ENCODE measurements at regions not wholly inside any gene's neighbourhood (a gene's known extent, or its start where the extent isn't known, plus 50 kb on each side); places are given as distances from the start of the nearest gene placed in this dataset.

- DNase-seq (ENCODE audit: low spot score): no peak
Measured at GRCh38 chr15:79185199-79185598, 94.6 kb upstream of the RASGRF1 start.

GRCh38 chr15:79184465-79184892 is 93.9 kb upstream of the RASGRF1 start:
- DNase-seq (ENCODE audit: low spot score): peak; percentile 33

DNA sequence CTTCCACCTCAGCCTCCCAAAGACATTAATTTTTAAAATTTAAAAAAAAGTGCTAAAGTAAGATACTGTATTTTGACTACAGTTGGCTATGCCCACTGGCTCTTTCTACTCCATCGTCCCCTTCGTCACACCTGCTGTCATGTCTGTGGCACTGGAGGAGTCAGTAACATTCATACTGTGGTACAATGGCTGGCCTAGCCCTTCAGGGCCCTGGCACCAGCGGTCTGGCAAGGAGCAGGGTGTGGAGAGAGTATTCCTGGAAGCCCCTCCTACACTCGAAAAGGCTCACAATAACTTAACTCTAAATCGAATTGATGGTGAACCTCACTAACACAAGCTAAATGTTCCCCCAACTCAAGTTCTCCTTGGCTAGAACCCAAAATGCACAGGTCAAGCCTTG is 89.7 kb upstream of the RASGRF1 start:
- no peak for DNase-seq (ENCODE audit: low spot score)

DNA sequence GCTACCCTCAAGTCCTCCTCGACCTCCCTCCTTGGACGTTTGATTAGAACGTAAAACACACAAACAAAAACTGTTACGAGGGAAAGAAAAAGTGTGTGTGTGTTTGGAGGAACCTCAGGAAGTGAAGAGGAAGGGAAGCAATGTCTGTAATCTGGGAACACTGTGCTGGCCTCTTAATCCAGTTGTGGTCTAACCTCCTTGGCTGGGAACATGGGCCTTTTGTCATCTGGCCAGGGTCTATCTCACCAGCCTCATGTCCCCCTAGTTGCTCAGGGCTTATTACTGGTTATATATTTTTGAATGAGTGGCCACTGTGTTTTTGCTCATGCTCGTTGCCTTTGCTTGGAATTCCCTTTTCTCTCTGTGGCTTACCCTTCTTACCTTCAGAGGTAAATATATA is 89.0 kb upstream of the RASGRF1 start:
- no peak for DNase-seq (ENCODE audit: low spot score)

- DNase-seq (ENCODE audit: low spot score): no peak
Measured at GRCh38 chr15:79179108-79179561, 88.6 kb upstream of the RASGRF1 start.

DNA sequence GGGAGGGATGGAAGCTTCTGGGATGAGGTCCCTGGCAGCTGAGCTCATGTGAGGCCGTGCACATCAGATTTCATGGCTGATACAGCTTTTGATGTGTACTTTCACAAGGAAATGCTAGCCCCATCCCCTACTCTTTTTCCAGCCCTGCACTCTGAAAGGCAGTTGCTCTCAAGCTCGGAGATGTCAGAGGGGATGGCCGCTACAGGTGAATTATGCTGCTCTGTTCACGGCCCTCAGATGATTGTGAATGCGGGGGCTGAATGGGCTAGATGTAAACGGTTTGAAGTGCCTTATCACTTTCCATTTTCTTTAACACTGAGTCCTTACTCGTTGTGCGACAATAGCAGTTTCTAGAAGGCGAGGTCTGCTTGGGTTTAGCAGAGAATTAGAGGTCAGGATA is 88.0 kb upstream of the RASGRF1 start:
- DNase-seq (ENCODE audit: low spot score): no peak

GRCh38 chr15:79176151-79176550 is 85.6 kb upstream of the RASGRF1 start:
- no peak for DNase-seq (ENCODE audit: low spot score)

GRCh38 chr15:79172801-79173460 is 82.4 kb upstream of the RASGRF1 start:
- no peak for DNase-seq (ENCODE audit: low spot score)

DNA sequence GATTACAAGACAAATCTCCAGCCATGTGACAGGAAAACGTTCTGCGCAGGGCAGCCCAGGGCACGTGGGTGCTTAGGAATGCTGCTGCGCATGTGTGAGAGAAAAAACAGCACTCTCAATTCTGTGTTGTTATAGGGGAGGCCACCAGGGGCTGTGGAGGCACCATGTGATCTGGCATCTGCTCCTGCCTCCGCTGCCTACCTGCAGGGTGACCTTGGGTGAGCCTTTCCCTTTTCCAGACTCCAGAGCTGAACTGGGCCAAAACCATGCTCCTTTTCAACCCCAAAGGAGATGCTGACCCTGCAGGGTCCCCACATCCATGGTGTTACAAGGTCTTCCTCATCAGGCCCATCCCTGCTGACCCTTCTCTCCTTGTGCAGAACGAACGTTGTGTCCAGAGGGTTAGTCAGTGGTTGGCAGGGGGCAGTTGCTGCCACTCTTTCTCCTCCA is 81.5 kb upstream of the RASGRF1 start:
- DNase-seq (ENCODE audit: low spot score): no peak

DNA sequence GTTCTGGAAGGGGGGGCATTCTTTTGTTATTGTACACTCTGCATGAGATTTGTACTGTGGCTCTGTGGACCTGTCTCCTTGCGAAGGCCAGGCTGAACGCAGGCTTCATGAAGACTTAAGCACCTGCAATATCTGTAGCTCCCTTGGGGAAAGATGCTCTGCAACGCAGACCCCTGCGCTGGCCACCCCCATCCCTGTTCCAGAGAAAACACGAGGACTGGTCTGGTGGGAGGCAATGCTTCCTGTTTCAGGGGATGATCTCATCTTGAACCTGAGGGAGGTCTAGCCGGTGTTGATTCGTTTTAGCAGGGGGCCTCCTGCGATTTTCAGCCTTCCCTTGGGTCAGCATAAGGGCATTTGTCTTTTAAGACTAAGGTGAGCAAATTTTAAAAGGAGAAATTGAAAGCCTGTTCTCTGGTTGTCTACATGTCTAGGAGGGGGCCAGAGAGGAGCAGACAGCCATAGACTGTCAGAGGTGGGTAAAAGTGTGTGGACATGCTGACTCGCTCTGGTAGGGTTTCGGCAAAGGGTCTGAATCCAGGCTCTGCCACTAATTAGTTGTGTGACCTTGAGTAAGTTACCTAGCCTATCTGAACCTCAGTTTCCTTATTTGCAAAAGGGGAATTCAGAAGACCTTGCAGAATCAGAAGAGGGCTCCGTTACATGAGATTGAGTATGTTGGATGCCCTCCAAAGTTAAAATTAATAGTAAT is 80.9 kb upstream of the RASGRF1 start:
- no peak for DNase-seq (ENCODE audit: low spot score)

- no peak for DNase-seq (ENCODE audit: low spot score)
Measured at GRCh38 chr15:79170256-79170664, 79.7 kb upstream of the RASGRF1 start.

DNA sequence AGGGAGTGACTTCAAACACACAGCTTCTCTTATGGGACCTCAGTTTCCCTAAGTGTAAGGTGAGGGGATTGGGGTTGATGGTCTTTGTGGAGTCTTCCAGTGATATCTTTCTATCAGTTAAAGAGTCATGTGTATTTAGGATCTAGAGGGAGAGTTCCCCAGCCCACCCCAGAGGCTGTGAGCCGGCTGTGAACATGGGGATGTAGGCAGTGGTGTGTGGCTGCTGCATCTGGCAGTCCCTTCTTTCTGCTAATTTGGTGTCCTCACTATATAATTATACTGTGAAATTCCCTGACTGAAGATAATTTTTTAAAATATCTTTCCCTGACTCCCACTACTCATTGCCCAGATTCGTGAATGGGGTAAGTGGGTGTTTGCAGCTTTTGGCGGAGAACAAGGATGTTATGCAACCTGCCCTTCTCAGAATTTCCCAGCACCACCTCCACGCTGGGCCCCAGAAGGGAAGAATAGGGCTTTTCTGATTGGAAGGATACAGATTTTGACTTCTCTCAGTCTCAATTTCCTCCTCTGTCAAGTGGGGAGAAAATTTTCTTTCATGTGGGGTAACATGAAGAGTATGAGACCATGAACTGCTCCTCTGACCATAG is 79.0 kb upstream of the RASGRF1 start:
- no peak for DNase-seq (ENCODE audit: low spot score)

- DNase-seq (ENCODE audit: low spot score): no peak
Measured at GRCh38 chr15:79168922-79169456, 78.4 kb upstream of the RASGRF1 start.

DNA sequence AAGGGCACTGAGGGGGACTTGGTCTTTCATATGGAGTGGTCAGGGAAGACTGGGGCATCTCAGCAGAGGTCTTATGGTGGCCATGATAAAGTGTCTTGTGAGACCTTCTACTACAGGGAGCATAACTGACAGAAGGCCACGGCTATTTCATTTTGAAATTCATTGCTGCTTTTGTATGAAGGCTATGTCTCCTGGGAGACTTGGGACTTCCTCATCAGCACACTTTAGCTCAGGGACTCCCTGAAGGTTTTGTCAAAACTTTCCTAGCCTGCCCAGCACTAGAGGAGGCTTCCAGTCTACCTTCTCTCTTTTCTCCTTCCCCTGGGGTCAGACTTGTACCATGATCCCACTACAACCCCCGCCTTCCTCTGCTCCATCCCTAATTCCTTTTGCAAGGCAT is 77.2 kb upstream of the RASGRF1 start:
- no peak for DNase-seq (ENCODE audit: low spot score)

DNA sequence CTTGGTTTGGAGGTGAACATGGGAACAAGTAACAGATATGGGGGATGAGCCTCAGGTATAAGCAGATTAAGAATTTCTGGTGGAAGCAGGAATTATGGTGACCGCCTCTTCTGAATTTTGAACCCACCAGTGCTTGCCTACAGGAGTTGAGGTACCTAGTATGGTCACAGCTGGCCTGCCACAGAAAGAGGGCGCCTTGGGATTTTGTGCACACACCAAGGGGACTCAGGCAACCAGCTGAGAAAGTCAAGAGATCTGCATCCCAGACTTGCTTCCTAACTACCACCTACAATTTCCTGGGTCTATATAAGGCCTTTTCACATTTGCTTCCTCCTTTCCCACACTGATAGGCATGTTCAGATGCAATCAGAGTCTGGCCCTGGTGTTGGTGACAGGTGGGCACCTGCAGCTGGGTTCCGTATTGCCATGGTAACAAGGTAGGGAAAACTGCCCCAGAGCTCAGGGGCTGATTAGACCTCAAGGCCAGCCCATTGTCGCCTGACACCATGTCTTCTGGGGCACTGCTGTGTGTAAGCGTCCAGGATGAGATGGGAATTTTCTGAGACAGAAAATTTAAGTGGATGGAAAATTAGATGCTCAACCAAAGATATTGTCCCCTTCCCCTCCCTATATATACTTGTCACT is 75.9 kb upstream of the RASGRF1 start:
- DNase-seq (ENCODE audit: low spot score): no peak

DNA sequence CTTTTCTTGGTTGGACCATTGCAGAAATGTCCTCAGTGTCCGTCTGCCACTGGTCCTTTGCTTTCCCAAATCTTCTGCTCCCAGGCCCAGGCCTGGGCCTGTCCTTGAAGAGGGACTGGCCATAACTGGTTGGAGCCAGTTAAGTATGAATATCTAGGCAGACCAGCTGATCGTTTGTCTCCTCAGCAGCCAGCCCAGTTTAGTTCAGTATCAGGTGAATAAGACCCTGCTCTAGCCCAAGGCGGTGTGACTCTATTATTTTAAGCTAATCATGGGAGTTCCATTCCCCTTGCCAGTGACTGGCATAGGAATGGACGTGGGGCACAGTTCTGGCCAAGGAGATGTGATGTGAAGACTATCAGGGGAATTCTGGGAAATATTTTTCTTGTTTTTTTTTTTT is 73.9 kb upstream of the RASGRF1 start:
- DNase-seq (ENCODE audit: low spot score): no peak

DNA sequence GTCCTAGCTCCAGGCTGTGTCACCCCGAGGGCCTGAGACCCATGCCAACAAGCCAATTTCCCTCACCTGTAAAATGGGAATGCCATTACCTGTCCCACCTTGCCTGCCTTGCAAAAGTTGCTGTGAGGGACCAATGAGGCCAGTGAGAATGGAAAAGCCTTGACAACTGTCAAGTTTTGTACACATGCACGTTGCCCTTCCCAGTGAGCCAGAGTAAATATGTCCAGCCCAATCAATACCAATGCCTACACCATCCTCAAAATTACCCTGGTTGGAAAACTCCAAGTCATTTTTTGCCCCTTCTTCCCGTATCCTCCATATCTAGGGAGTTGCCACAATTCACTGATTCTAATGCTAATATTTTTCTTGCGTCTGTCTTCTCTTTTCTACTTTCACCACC is 73.5 kb upstream of the RASGRF1 start:
- no peak for DNase-seq (ENCODE audit: low spot score)

- DNase-seq (ENCODE audit: low spot score): no peak
Measured at GRCh38 chr15:79163395-79163794, 72.8 kb upstream of the RASGRF1 start.

DNA sequence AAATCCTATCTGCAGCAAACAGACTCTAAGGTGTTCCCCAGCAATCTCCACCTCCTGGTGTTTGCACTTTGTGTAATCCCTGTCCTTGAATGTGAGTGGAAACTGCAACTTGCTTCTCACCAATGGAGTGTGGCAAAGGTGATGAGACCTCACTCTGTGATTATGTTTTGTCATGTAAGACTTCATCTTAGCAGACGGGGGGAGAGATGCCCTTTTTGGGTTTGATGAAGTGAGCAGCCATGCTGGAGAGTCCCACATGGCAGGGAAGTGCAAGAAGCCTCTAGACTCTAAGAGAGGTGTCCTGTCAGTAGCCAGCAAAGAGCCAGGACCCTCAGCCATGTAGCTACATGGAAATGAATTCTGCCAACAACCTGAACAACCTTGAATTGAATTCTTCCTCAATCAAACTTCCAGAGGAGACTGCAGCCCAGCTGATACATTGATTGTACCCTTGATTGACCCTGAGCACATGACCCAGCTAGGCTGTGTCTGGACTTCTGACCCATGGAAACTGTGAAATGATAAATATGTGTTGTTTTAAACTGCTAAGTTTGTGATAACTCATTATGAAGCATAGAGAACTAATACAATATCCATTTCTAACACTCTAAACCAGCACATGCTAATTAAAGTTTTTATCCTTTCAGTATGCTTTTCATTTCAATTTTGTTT is 71.4 kb upstream of the RASGRF1 start:
- DNase-seq (ENCODE audit: low spot score): no peak

- no peak for DNase-seq (ENCODE audit: low spot score)
Measured at GRCh38 chr15:79160211-79160610, 69.6 kb upstream of the RASGRF1 start.

- no peak for DNase-seq (ENCODE audit: low spot score)
Measured at GRCh38 chr15:79157631-79158592, 67.3 kb upstream of the RASGRF1 start.
